Fibroblast of peridontal ligament (primary cell): ENCODE measurements at regions not wholly inside any gene's neighbourhood (a gene's known extent, or its start where the extent isn't known, plus 50 kb on each side); places are given as distances from the start of the nearest gene placed in this dataset.
A peak's percentile ranks its signal among the peaks of the same experiment; 100 is the strongest.
"Not testable (repeated sequence)": the region's sequence is repeated elsewhere in the genome, so short reads cannot be mapped to it uniquely, and the experiment has no call there.

Source experiments
- DNase-seq: peaks from one replicate; pipeline ENCODE4 v3.0.0-alpha.2; 2010; ENCODE audit errors: extremely low read depth

- DNase-seq, result no peak
Measured at GRCh38 chr13:33550885-33551284, 265.3 kb upstream of the STARD13 start.

- DNase-seq, result peak; percentile 21
Measured at GRCh38 chr13:33554919-33555791, 262.8 kb upstream of the RFC3 start.

- no peak for DNase-seq
Measured at GRCh38 chr13:33556828-33557227, 261.1 kb upstream of the RFC3 start.

DNA sequence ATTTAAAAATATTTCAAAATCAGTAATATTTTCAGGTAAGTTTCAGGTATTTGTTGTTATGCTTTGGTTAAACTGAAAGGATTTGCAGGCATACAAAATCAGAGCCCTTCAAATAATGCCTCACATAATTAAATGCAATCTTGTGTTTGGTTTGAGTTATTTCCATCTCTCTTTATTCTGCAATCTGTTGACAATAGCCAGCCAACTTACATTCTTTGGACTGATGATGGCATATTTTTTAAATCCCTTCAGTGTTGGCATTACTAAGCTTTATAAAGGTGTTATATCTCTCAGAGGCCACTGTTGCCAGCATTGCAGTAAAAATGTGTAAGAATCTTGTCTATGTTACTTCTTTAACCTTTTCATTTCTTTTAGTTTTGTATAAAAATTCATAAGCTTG is 257.2 kb upstream of the RFC3 start:
- DNase-seq, result peak; percentile 38

- DNase-seq, result no peak
Measured at GRCh38 chr13:33561627-33562026, 256.3 kb upstream of the RFC3 start.

- no peak for DNase-seq
Measured at GRCh38 chr13:33571618-33572017, 246.3 kb upstream of the RFC3 start.

DNA sequence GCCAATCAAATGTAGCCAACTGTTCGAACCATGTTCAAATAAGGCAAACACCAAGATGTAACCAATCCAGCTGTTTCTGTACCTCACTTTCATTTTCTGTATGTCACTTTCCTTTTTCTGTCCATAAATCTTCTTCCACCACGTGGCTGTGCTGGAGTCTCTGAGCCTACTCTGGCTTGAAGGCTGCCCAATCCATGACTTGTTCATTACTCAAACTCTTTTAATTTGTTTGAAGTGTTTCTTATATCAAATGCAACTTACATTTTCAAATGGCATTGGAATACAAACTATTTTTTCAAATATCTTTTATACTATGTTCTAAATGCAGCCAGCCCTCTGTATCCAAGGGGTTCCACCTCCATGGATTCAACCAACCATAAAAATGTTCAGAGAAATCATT is 245.6 kb upstream of the RFC3 start:
- not testable (repeated sequence) for DNase-seq

GRCh38 chr13:33575378-33575777 is 242.6 kb upstream of the RFC3 start:
- no peak for DNase-seq

DNA sequence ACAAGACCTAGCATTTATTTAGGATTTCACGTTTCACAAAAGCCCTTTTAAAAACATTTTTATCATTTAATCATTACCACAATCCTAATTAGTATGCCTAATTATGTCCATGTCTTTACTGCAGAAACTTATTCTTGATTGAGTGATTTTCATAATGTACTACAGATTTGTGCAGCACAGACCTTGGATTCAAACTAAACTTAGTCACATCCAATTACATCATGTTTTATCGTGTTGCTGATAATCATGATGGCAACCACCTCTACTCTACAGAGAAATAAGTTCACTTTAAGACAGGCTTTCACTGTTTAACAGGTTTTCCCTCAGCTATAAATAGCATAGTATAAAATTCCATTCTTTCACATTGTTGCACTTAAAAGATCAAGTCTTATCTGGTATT is 240.9 kb upstream of the RFC3 start:
- no peak for DNase-seq

DNA sequence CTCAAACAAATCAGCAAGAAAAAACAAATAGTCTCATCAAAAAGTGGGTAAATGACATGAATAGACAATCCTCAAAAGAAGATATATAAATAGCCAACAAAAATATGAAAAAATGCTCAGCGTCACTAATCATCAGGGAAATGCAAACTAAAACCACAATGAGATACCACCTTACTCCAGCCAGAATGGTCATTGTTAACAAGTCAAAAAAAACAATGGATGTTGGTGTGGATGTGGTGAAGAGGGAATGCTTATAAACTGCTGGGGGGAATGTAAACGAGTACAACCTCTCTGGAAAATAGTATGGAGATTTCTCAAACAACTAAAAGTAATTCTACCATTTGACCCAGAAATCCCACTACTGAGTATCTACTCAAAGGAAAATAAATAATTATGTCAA is 239.2 kb upstream of the RFC3 start:
- DNase-seq, result no peak

- DNase-seq, result peak; percentile 25
Measured at GRCh38 chr13:33582121-33582520, 235.8 kb upstream of the RFC3 start.

DNA sequence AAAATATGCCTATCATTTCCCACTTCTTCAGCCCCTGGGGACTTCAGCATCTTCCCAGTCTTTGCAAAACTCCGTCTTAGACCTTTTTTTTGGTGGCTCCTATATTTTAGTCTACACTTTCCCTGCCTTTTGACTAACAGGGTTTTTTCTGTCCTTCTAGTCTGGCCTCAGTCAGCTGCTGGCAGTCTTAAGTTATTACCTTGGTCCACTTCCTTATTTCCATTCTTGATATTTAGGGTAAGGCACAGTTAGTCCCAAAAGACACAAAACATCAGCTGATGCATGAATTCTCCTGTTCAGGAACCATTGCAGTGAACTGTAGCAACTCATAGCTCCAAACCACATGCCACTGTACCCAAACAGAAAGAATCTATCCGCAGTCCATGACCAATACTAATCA is 234.6 kb upstream of the RFC3 start:
- DNase-seq, result no peak

DNA sequence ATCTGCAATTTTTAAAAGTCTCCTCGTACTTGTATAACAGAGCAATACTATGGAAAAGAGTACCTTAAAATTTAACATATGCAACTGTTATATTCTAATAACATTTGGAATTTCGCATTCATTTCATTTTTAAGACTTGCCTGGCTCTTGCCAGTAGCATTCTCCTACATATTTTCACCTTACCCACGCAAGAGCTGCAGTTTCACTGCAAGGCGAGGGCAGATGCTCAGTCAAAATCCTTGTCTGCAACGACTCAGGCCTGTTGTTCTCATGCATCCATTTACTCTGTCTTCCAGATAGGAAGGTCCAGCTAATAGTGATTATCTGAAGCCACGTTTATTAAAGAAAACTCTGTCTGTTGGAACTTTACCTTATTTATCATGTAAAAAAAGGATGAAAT is 227.0 kb upstream of the RFC3 start:
- no peak for DNase-seq

DNA sequence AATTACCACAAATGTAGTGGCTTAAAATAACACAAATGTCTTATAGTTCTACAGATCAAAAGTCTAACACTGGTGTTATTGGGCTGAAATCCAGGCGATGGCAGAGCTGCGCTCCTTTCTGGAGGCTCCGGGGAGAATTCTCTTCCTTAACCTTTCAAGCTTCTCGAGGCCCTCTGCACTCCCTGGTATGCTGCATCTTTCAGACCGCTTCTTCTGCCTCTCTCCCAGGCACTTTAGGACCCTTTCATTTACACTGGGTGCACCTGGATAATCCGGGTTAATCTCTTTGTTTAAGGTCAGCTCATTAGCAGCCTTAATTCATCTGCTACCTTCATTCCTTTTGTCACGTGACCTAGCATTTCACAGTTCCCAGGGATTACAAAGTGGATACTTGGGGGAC is 211.3 kb upstream of the RFC3 start:
- DNase-seq, result no peak

DNA sequence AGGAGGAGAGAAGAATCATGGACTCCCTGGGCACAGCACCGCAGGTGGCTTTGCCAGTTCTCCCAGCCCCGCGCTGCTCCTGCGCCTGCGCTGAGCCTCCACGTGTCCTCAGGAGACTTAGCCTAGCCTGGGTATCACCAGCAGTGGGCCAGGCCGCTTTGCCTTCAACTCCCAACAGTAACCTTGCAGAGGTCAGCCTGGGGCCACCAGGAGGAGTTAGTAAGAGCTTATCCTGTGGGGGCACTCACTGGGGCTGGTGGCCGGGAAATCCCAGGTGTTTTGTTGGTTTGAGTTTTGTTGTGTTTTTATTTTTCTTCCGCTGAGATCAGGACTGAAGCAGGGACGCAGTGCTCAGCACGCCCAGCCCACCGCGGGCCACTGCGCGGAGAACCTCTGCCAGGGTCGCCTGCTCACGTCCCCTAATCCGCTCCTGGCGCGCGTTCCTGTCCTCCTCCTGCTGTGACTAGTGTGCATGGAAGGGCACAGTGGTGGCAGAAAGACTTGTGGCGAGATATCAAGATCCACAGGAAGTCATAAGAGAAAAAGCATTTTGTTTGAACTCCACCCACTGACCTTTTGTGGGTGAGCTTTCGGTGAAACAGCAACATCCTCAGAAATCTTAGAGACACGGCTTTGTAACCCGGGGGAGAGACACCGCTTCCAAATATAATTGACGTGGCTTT is 207.4 kb upstream of the RFC3 start:
- DNase-seq, result no peak

GRCh38 chr13:33611121-33611805 is 206.7 kb upstream of the RFC3 start:
- DNase-seq, result peak; percentile 70

DNA sequence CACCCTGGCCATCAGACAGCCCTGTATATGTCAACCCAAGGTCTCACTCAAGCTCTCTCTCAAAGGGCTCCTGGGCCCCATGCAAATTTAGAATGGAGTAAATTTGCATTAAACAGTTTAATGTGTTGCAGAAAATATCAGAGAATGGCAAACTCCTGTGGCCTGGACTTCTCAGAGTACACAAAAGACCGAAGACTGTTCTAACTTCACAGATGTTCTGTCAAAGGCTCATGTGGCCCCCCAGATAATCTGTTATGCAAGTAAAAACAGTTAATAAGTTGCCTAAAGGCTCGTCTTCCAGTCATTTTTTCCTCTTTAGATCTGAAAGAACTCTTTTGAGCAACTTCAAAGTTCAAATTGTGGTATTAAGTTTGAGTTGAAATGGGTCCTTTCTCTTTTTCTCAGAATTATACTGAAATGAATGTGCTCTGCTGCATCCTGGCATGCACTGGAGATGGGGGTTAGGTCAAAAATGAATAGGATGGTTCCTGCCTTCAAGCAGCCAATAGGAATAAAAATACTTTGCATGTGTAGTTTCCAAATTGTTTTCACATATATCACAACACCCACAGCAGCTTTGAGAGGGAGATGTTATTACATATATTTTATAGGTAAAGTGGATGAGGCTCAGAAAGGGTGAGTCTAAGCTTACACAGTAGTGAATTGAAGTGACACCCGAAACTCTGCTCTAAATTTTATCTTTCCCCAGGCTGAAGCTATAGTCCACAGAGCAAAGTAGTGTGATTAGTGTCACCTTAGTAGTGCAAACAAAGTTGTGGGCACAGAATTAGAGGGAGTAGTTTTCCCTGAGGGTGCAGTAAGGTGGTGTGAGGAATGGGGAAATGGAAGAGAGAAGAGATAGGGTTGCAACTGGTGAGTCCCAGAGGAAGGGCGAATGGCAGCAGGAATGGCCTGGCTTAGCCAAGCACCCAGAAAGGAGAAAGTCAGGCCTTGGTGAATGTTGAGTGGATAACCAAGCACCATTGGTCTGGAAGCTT is 205.0 kb upstream of the RFC3 start:
- DNase-seq, result no peak

DNA sequence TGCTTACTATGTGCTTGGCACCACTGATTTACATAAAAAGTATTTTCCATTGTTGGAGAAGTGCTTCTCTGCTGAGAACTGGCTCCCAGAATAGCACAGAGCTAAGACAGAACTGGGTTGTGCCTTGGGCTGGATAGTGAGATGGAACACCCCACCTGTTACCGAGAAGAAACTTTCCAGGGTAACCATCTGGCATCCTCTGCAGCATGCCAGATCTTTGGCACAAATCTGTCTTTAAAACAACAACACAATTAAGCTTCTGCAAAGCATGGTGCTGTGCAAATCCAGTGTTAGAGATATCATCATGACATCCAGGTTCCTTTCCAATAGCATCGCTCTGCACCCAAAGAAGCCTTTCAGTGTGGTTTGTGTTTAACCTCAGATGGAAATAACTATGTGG is 202.5 kb upstream of the RFC3 start:
- no peak for DNase-seq

GRCh38 chr13:33616130-33616529 is 201.8 kb upstream of the RFC3 start:
- DNase-seq, result no peak

DNA sequence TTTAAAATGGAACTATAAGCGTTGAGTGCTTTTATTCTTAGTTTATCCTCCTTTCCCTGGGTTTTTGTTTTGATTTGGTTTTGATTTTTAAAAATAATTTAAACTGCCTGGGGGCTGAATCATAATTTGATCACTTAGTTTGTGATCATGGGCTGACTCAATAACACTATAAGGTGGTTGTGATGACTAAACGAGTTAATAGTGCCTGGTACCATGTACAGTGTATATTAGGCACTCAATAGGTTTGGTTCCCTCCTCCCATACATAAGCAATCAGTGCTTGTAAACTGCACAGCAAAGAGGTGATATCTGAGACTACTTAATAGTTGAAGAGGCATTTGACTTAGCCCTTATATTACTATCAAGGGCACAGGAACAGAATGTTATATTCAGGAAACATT is 200.9 kb upstream of the RFC3 start:
- no peak for DNase-seq

GRCh38 chr13:33624253-33624652 is 193.7 kb upstream of the RFC3 start:
- DNase-seq, result no peak

- DNase-seq, result no peak
Measured at GRCh38 chr13:33624740-33625139, 193.2 kb upstream of the RFC3 start.
